ENCODE measurements at regions not wholly inside any gene's neighbourhood (a gene's known extent, or its start where the extent isn't known, plus 50 kb on each side); places are given as distances from the start of the nearest gene placed in this dataset.

DNA sequence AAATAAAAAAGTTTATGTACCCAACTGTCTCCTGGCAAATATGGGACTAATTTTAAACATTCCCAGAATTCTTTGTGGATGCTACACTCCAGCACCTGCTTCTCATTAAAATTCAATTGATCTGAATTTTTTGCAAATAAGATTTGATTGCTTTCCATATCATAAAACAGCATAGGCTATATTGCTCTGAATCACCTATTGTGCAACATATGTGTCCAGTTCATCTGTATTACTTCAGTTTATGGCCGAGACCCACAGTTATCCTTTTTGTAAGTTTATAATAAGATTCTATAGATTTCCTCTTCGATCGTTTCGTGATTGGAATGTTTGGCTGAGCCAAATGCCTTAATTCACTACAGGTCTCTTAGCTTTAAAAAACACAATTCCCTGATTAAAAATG, 351.1 kb downstream of the TFEC start:
- TF ChIP-seq EZH2 (IDR thresholded peaks at IDR 0.05; ENCODE audit: borderline replicate concordance, low read depth, low read length, poor library complexity, severe bottlenecking) (no peak), CTCF (conservative IDR thresholded peaks at IDR 0.05; ENCODE audit: low read depth, low read length) (no peak)

Measured in A673 (cell line).